Body of pancreas (tissue), 4 donors: ENCODE measurements at regions not wholly inside any gene's neighbourhood (a gene's known extent, or its start where the extent isn't known, plus 50 kb on each side); places are given as distances from the start of the nearest gene placed in this dataset.

Source experiments
- ATAC-seq: fragments of 150-250 bp; one replicate; pipeline ENCODE4 v1.9.1; 2016
- DNase-seq, 4 donors: peaks; one replicate each; pipeline ENCODE4 v3.0.0-alpha.2; 2019
- H3K27ac ChIP-seq, 4 donors: fragments of 200-600 bp; sonication (generic); 1 replicate in 3 of 4; 2 replicates in 1 of 4; pipeline versions ENCODE4 v1.5.1 to v1.6.1; 2016 to 2019; ENCODE audit warnings: mild to moderate bottlenecking in 1 of 4, mixed read lengths in 1 of 4, moderate library complexity in 1 of 4
- H3K27me3 ChIP-seq, 2 donors: fragments of 200-600 bp; sonication (generic); one replicate each; pipeline ENCODE4 v1.6.0; 2016; ENCODE audit warnings: mild to moderate bottlenecking in 1 of 2
- H3K36me3 ChIP-seq, 2 donors: fragments of 200-600 bp; sonication (generic); replicated peaks in 1 of 2; 2 replicates each; pipeline ENCODE4 v1.5.1; 2016; ENCODE audit warnings: low read depth in 2 of 2; ENCODE audit not compliant: insufficient read depth in 1 of 2
- H3K4me1 ChIP-seq: fragments of 200-600 bp; sonication (generic); one replicate; pipeline ENCODE4 v1.6.0; 2016
- H3K4me3 ChIP-seq, 2 donors: fragments of 200-600 bp; sonication (generic); 1 replicate in 1 of 2; 2 replicates in 1 of 2; pipeline ENCODE4 v1.5.1; 2016 to 2019
- H3K9me3 ChIP-seq, 3 donors: fragments of 200-600 bp; sonication (generic); 1 replicate in 2 of 3; 2 replicates in 1 of 3; pipeline ENCODE4 v1.5.1; 2016
- CTCF ChIP-seq, 7 experiments: fragments of 450-650 bp in 4 of 7; fragments of 200-600 bp in 3 of 7; sonication (generic) in 3 of 7; IDR thresholded peaks; one replicate each; pipeline ENCODE4 v1.5.1; 2016 to 2019; ENCODE audit warnings: antibody characterized with exemption in 7 of 7
- POLR2A ChIP-seq, 3 donors: fragments of 450-650 bp; IDR thresholded peaks; one replicate each; pipeline ENCODE4 v1.6.1; 2016; ENCODE audit warnings: antibody characterized with exemption in 3 of 3, mild to moderate bottlenecking in 2 of 3
- WGBS, 2 donors: methylation state at CpG; one replicate each; pipeline ENCODE4 v1.1.5; 2017; 5-methylcytosine and 5-hydroxymethylcytosine counted together
- intact Hi-C: fragments of 100-400 bp; cut with DNase I; formaldehyde crosslinking; loops from one replicate; pipeline ENCODE4 v1.15.1; 2023

- Histone ChIP-seq H3K27ac (peak overlapping the region in 2 of 4 donors; percentile 61 to 83), H3K4me3 (no peak overlapping the region), H3K27me3 (no peaks in the 10 kb centered on the region), H3K9me3 (no peaks in the 10 kb centered on the region), H3K36me3 (no peaks in the 10 kb centered on the region), H3K4me1 (peaks cover 38% of the 10 kb centered on the region)
- intact Hi-C loops = no loop called here
- no peak for DNase-seq
- TF ChIP-seq POLR2A (IDR thresholded peaks at IDR 0.05) = no peak
- no peak for TF ChIP-seq CTCF (IDR thresholded peaks at IDR 0.05)
- ATAC-seq = no peak
- WGBS, 2 donors = 88 to 91% methylated on average over 1 of the region's 1 CpG
Measured at GRCh38 chr2:203647579-203647978, 58.9 kb upstream of the CD28 start.

- ATAC-seq = peak; percentile 89
- 8 to 10% methylated on average over 2 of the region's 2 CpGs for WGBS, 2 donors
- Histone ChIP-seq H3K27me3 (no peaks in the 10 kb centered on the region), H3K27ac (peak overlapping the region in 3 of 4 donors; percentile 61 to 83 (median 73)), H3K9me3 (no peaks in the 10 kb centered on the region), H3K4me1 (peaks cover 38% of the 10 kb centered on the region), H3K4me3 (no peak overlapping the region), H3K36me3 (no peaks in the 10 kb centered on the region)
- intact Hi-C loops = no loop called here
- DNase-seq = peak in 2 of 4 donors; percentile 32 to 68
- TF ChIP-seq CTCF (IDR thresholded peaks at IDR 0.05) (no peak), POLR2A (IDR thresholded peaks at IDR 0.05) (no peak)
Measured at GRCh38 chr2:203648273-203648672, 58.2 kb upstream of the CD28 start.

GRCh38 chr2:203649176-203649814 lies 57.1 kb upstream of the CD28 start:
- H3K4me3 ChIP-seq = no peak overlapping the region
- peaks cover 38% of the 10 kb centered on the region for H3K4me1 ChIP-seq
- H3K27ac ChIP-seq = peak overlapping the region in 3 of 4 donors; percentile 61 to 83 (median 73)
- WGBS, 2 donors = 39 to 43% methylated on average over 4 of the region's 4 CpGs
- H3K27me3 ChIP-seq = no peaks in the 10 kb centered on the region
- TF ChIP-seq POLR2A (IDR thresholded peaks at IDR 0.05) (no peak), CTCF (IDR thresholded peaks at IDR 0.05) (no peak)
- peak; percentile 47 to 74 (median 60) for DNase-seq
- no peaks in the 10 kb centered on the region for H3K36me3 ChIP-seq
- intact Hi-C loops = no loop called here
- ATAC-seq = peak; percentile 43
- H3K9me3 ChIP-seq = no peaks in the 10 kb centered on the region

DNA sequence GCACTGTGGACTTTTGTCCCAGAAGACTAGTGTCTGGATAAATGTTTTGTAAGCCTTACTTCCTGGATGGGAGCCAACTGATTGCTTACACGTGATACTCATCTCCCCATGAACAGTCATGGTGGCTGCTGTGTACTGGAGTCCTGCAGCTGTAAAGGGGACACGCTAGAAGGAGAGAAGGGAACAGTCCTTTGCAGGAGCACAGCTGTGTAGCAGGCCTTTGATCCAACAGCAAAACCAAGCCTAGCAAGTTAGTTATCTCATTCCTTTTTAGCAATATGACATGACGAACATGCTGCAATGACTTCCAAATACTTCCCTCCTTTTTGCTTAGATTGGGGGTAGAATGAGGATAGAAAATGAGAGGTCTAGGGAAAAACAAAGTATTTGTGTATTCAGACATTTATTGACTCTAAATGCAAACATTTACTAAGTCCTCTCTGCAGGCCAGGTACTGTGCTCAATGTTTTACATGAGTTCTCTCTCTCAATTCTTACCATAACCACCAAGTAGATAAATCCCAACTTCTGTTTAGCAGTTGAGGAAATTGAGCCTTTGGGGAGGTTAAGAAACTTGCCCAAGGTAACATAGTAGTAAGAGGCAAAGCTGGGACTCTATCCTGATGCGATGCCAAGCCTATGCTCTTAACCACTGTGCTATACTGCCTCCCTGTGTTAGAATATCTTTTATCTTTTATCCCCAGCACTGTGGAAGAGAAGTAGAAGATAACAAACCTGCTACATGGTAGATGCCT lies 55.4 kb upstream of the CD28 start:
- peak; percentile 70 for ATAC-seq
- H3K9me3 ChIP-seq = no peaks in the 10 kb centered on the region
- H3K4me3 ChIP-seq = no peak overlapping the region
- H3K27me3 ChIP-seq = no peaks in the 10 kb centered on the region
- TF ChIP-seq POLR2A (IDR thresholded peaks at IDR 0.05) (no peak), CTCF (IDR thresholded peaks at IDR 0.05) (peak in 6 of 7 experiments; percentile 23 to 65 (median 58))
- intact Hi-C loops = loop anchor here (10.0 kb wide), 1 partner anchor 166 kb away; no protein-coding TSS in a partner anchor
- H3K4me1 ChIP-seq = peaks cover 38% of the 10 kb centered on the region
- H3K36me3 ChIP-seq = no peaks in the 10 kb centered on the region
- WGBS, 2 donors = 32 to 41% methylated on average over 4 of the region's 4 CpGs
- peak; percentile 49 to 69 (median 69) for DNase-seq
- peak overlapping the region; percentile 27 to 83 (median 52) for H3K27ac ChIP-seq
